SU-DHL-6 (cell line): ENCODE measurements at regions not wholly inside any gene's neighbourhood (a gene's known extent, or its start where the extent isn't known, plus 50 kb on each side); places are given as distances from the start of the nearest gene placed in this dataset.
"Not testable (repeated sequence)": the region's sequence is repeated elsewhere in the genome, so short reads cannot be mapped to it uniquely, and the experiment has no call there.

ENCODE experiments used
- H2AFZ ChIP-seq: fragments of 200-600 bp; sonication (generic); 2 replicates; pipeline ENCODE4 v1.6.1; 2014; ENCODE audit warnings: low read depth, mild to moderate bottlenecking, moderate library complexity, mixed read lengths, antibody characterized with exemption, low read length; ENCODE audit not compliant: severe bottlenecking
- H3F3A ChIP-seq: fragments of 200-600 bp; shearing (Covaris generic); 2 replicates; pipeline ENCODE4 v1.6.0; 2016; ENCODE audit warnings: antibody characterized with exemption, mild to moderate bottlenecking; ENCODE audit not compliant: insufficient read depth
- H3K27ac ChIP-seq: fragments of 200-600 bp; sonication (generic); 2 replicates; pipeline ENCODE4 v1.5.1; 2016; ENCODE audit warnings: low read depth, mild to moderate bottlenecking, low read length, moderate library complexity, mixed read lengths
- H3K27me3 ChIP-seq: fragments of 200-600 bp; sonication (generic), shearing (Covaris generic); 2 replicates; pipeline ENCODE4 v1.6.0; 2014; ENCODE audit warnings: mild to moderate bottlenecking, low read length
- H3K36me3 ChIP-seq: fragments of 200-600 bp; sonication (generic); 2 replicates; pipeline ENCODE4 v1.6.1; 2014; ENCODE audit warnings: mild to moderate bottlenecking, low read length, mixed read lengths
- H3K4me2 ChIP-seq: fragments of 300-600, 200-600 bp; shearing (Covaris generic), sonication (generic); 2 replicates; pipeline ENCODE4 v1.6.0; 2014; ENCODE audit warnings: low read length, low read depth, mild to moderate bottlenecking; ENCODE audit not compliant: poor library complexity, severe bottlenecking
- H3K4me3 ChIP-seq: fragments of 200-600 bp; sonication (generic); 2 replicates; pipeline ENCODE4 v1.5.1; 2014; ENCODE audit warnings: antibody characterized with exemption, low read length, mild to moderate bottlenecking, mixed read lengths; ENCODE audit not compliant: insufficient read depth, poor library complexity, severe bottlenecking
- H3K79me2 ChIP-seq: fragments of 200-600 bp; sonication (generic); 2 replicates; pipeline ENCODE4 v1.6.1; 2014; ENCODE audit warnings: mild to moderate bottlenecking, low read length, moderate library complexity; ENCODE audit not compliant: insufficient read depth
- H3K9ac ChIP-seq: fragments of 200-600 bp; sonication (generic); 2 replicates; pipeline ENCODE4 v1.7.0; 2014; ENCODE audit warnings: mild to moderate bottlenecking, low read length
- H3K9me2 ChIP-seq: fragments of 200-600 bp; sonication (generic); replicated peaks from 2 replicates; pipeline ENCODE4 v1.6.1; 2014; ENCODE audit warnings: low read length; ENCODE audit not compliant: insufficient read depth
- H3K9me3 ChIP-seq: fragments of 200-600 bp; sonication (generic); 2 replicates; pipeline ENCODE4 v1.6.1; 2014; ENCODE audit warnings: low read length, mixed read lengths; ENCODE audit not compliant: insufficient read depth
- H4K20me1 ChIP-seq: fragments of 200-600 bp; sonication (generic); 2 replicates; pipeline ENCODE4 v1.6.1; 2014; ENCODE audit warnings: low read depth, mild to moderate bottlenecking, antibody characterized with exemption, low read length, moderate library complexity, mixed read lengths
- EZH2phosphoT487 ChIP-seq: fragments of 200-600 bp; sonication (generic), shearing (Covaris generic); conservative IDR thresholded peaks from 2 replicates; pipeline ENCODE4 v1.6.1; 2018; ENCODE audit warnings: mild to moderate bottlenecking, antibody characterized with exemption, low read length, moderate library complexity, mixed read lengths
- TF ChIP-seq, protein P1 (sequence below): fragments of 200-600 bp; sonication (generic); IDR thresholded peaks from one replicate; pipeline ENCODE4 v1.5.1; 2017; ENCODE audit warnings: antibody characterized with exemption, mild to moderate bottlenecking, low read length, moderate library complexity; ENCODE audit not compliant: insufficient read depth, poor library complexity, severe bottlenecking

DNA sequence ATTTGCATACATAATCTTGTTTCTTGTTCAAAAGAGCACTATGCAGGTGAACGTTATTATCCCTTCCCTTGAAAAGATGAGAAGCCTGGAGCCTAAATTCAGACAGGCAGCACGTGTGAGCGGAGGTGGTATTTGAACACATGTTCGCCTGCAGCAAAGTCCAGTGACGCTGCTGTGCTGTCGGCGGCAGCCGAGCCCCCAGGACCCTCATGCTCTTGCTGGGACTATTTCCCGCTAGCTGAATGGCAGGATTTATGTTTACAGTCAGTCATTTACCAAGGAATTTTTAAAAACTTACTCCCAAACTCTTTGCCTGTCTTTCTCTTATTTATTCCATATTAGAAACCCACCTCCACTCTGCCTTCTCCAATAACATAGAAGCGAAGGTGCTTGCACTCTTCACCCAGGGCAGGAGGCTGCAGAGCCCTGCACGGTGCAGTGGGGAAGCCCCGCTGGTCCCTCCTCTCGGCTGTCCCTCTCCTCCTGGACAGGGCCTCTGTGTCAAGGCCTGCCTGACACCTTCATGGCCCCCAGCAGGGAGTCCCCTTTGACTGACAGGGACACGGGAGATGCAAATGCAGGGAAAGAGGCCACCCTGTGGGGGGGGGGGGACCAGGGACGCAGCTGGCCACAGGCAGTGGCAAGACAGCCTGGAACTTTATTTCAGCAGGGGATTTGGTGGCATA lies 528.5 kb upstream of the B3GAT1 start:
- H3K27ac ChIP-seq, result no peak overlapping the region
- TF ChIP-seq, protein P1, sequence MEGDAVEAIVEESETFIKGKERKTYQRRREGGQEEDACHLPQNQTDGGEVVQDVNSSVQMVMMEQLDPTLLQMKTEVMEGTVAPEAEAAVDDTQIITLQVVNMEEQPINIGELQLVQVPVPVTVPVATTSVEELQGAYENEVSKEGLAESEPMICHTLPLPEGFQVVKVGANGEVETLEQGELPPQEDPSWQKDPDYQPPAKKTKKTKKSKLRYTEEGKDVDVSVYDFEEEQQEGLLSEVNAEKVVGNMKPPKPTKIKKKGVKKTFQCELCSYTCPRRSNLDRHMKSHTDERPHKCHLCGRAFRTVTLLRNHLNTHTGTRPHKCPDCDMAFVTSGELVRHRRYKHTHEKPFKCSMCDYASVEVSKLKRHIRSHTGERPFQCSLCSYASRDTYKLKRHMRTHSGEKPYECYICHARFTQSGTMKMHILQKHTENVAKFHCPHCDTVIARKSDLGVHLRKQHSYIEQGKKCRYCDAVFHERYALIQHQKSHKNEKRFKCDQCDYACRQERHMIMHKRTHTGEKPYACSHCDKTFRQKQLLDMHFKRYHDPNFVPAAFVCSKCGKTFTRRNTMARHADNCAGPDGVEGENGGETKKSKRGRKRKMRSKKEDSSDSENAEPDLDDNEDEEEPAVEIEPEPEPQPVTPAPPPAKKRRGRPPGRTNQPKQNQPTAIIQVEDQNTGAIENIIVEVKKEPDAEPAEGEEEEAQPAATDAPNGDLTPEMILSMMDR, result no peak
- TF ChIP-seq EZH2phosphoT487, result no peak
- no peak overlapping the region for H3K4me3 ChIP-seq
- H3K9ac ChIP-seq, result no peak overlapping the region
- H3K27me3 ChIP-seq, result no peaks in the 10 kb centered on the region
- no peaks in the 10 kb centered on the region for H3K79me2 ChIP-seq
- H2AFZ ChIP-seq, result no peak overlapping the region
- H3F3A ChIP-seq, result no peaks in the 10 kb centered on the region
- H3K36me3 ChIP-seq, result no peaks in the 10 kb centered on the region
- no peaks in the 10 kb centered on the region for H3K9me2 ChIP-seq
- no peak overlapping the region for H3K4me2 ChIP-seq
- H4K20me1 ChIP-seq, result no peaks in the 10 kb centered on the region
- no peaks in the 10 kb centered on the region for H3K9me3 ChIP-seq

DNA sequence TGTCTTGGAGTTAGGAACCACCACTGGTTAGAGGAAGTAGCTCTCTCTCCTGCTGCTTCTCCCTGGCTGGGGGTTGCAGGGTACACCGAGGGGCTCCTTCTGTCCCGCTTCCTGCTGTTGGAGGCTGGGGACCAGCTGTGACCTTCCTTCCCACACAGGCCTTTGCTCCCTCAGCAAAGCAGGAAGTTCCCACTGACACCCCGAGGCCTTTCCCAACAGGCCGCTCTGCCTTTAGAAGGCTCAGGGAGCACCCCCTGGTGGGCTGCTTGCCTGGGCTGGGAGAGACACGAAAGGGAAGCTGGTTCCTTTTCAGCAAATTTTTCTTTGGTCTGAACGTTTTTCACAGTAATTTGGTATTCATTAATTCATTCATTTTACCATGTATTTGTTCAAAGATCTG lies 527.9 kb upstream of the B3GAT1 start:
- H3K27ac ChIP-seq, result no peak overlapping the region
- H3K27me3 ChIP-seq, result no peaks in the 10 kb centered on the region
- H3K9me2 ChIP-seq, result no peaks in the 10 kb centered on the region
- no peak overlapping the region for H3K9ac ChIP-seq
- no peak overlapping the region for H3K4me3 ChIP-seq
- no peak overlapping the region for H2AFZ ChIP-seq
- no peaks in the 10 kb centered on the region for H4K20me1 ChIP-seq
- no peaks in the 10 kb centered on the region for H3K9me3 ChIP-seq
- no peaks in the 10 kb centered on the region for H3K79me2 ChIP-seq
- H3F3A ChIP-seq, result no peaks in the 10 kb centered on the region
- H3K36me3 ChIP-seq, result no peaks in the 10 kb centered on the region
- no peak overlapping the region for H3K4me2 ChIP-seq
- TF ChIP-seq, protein P1, result no peak
- TF ChIP-seq EZH2phosphoT487, result no peak

DNA sequence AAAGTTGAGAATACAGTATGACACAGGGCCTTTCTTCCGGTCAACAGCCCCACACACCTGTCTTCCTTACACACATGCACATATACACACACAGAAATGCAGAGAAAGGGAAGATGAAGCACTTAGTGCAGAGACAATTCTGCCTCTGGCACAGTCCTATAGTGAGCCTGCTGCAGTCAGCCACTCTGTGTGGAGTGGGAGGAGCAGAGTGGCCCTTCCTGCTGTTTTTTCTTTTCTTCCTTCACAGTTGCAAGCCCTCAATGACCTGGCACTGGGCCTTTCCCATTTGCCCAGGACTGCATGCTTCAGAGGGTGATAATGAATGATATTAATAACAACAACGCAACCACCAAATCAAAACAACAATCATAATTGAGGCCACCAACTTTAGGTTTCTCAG lies 527.0 kb upstream of the B3GAT1 start:
- H3K4me2 ChIP-seq, result no peak overlapping the region
- no peaks in the 10 kb centered on the region for H3K9me2 ChIP-seq
- H3K36me3 ChIP-seq, result no peaks in the 10 kb centered on the region
- no peak overlapping the region for H3K4me3 ChIP-seq
- H3K9ac ChIP-seq, result no peak overlapping the region
- H3K79me2 ChIP-seq, result no peaks in the 10 kb centered on the region
- no peak for TF ChIP-seq EZH2phosphoT487
- TF ChIP-seq, protein P1, result no peak
- H4K20me1 ChIP-seq, result no peaks in the 10 kb centered on the region
- no peaks in the 10 kb centered on the region for H3F3A ChIP-seq
- H3K9me3 ChIP-seq, result no peaks in the 10 kb centered on the region
- H2AFZ ChIP-seq, result no peak overlapping the region
- no peak overlapping the region for H3K27ac ChIP-seq
- H3K27me3 ChIP-seq, result no peaks in the 10 kb centered on the region

DNA sequence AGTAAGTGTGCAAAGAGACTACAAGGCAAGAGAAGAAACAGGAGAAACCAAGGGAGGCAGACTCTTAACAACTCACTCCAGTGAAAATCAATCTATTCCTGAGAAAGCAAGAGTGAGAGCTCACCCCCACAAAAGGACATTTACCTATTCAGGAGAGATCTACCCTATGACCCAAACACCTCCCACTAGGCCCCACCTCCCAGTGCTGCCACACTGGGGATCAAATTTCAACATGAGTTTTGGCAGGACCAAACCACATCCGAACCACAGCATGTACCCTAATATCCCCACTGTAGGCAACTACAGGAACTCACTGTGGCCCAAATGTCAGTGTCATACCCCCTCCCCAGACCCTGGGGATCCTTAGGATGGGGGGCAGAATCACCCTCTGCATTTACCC lies 526.2 kb upstream of the B3GAT1 start:
- Histone ChIP-seq H3K9ac (no peak overlapping the region), H3K36me3 (no peaks in the 10 kb centered on the region), H3K9me3 (no peaks in the 10 kb centered on the region), H3K4me3 (no peak overlapping the region), H3K4me2 (no peak overlapping the region), H3K79me2 (no peaks in the 10 kb centered on the region), H2AFZ (no peak overlapping the region), H3K27me3 (no peaks in the 10 kb centered on the region), H3K27ac (no peak overlapping the region), H4K20me1 (no peaks in the 10 kb centered on the region), H3F3A (no peaks in the 10 kb centered on the region), H3K9me2 (no peaks in the 10 kb centered on the region)
- TF ChIP-seq EZH2phosphoT487, result no peak
- TF ChIP-seq, protein P1, result no peak

DNA sequence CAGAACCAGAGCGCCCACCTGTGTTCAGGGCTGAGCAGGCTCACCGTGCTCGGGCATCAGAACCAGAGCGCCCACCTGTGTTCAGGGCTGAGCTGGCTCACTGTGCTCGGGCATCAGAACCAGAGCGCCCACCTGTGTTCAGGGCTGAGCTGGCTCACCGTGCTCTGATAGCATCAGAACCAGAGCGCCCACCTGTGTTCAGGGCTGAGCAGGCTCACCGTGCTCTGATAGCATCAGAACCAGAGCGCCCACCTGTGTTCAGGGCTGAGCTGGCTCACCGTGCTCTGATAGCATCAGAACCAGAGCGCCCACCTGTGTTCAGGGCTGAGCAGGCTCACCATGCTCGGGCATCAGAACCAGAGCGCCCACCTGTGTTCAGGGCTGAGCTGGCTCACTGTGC lies 525.2 kb upstream of the B3GAT1 start:
- not testable (repeated sequence) for H3K9me3 ChIP-seq, H3K9me2 ChIP-seq, H3K36me3 ChIP-seq, H3K4me3 ChIP-seq, H3K27me3 ChIP-seq, H3K4me2 ChIP-seq, H2AFZ ChIP-seq, H3K9ac ChIP-seq, H3K27ac ChIP-seq, H3K79me2 ChIP-seq, H3F3A ChIP-seq, H4K20me1 ChIP-seq
